Astrocyte (in vitro differentiated cells and primary cell): ENCODE measurements at regions not wholly inside any gene's neighbourhood (a gene's known extent, or its start where the extent isn't known, plus 50 kb on each side); places are given as distances from the start of the nearest gene placed in this dataset.

Source experiments
- DNase-seq: peaks from one replicate; pipeline ENCODE4 v3.0.0-alpha.2; 2010; ENCODE audit warnings: low read depth
- FAIRE-seq: peaks from 2 replicates; lab custom pipeline; 2011; peaks lifted over from hg19 to GRCh38; lab: Jason Lieb, UNC
- H2AFZ ChIP-seq: 2 replicates; pipeline ENCODE4 v1.6.0; 2012; ENCODE audit warnings: low read depth, low read length, inconsistent platforms
- H3K27ac ChIP-seq: 2 replicates; pipeline ENCODE4 v1.5.1; 2011; ENCODE audit warnings: low read depth, low read length, inconsistent platforms
- H3K27me3 ChIP-seq: 2 replicates; pipeline ENCODE4 v1.6.0; 2011; ENCODE audit warnings: low read length, inconsistent platforms; ENCODE audit not compliant: insufficient read depth
- H3K36me3 ChIP-seq: 2 replicates; pipeline ENCODE4 v1.5.1; 2011; ENCODE audit warnings: low read length, inconsistent platforms; ENCODE audit not compliant: insufficient read depth
- H3K4me1 ChIP-seq: 2 replicates; pipeline ENCODE4 v1.5.1; 2011; ENCODE audit warnings: low read length, inconsistent platforms; ENCODE audit not compliant: insufficient read depth
- H3K4me2 ChIP-seq: 2 replicates; pipeline ENCODE4 v1.6.0; 2012; ENCODE audit warnings: low read length, inconsistent platforms
- H3K4me3 ChIP-seq: 2 replicates; pipeline ENCODE4 v1.5.1; 2011; ENCODE audit warnings: low read depth, mild to moderate bottlenecking, low read length, inconsistent platforms; ENCODE audit not compliant: insufficient read depth
- H3K79me2 ChIP-seq: 2 replicates; pipeline ENCODE4 v1.6.0; 2012; ENCODE audit warnings: mild to moderate bottlenecking, low read length, inconsistent platforms; ENCODE audit not compliant: insufficient read depth
- H3K9ac ChIP-seq: 2 replicates; pipeline ENCODE4 v1.6.0; 2012; ENCODE audit warnings: mild to moderate bottlenecking, low read length, inconsistent platforms
- H3K9me3 ChIP-seq: 2 replicates; pipeline ENCODE4 v1.5.1; 2012; ENCODE audit warnings: low read depth, mild to moderate bottlenecking, low read length, inconsistent platforms; ENCODE audit not compliant: insufficient read depth
- H4K20me1 ChIP-seq: 2 replicates; pipeline ENCODE4 v1.6.0; 2012; ENCODE audit warnings: low read length, inconsistent platforms; ENCODE audit not compliant: insufficient read depth
- H3K27ac Mint-ChIP-seq: one replicate; pipeline ENCODE4 v1.8.0; 2021; ENCODE audit warnings: mild to moderate bottlenecking, mixed read lengths; ENCODE audit not compliant: unreplicated experiment
- H3K27me3 Mint-ChIP-seq: one replicate; pipeline ENCODE4 v1.8.0; 2021; ENCODE audit warnings: low read depth, mixed read lengths; ENCODE audit not compliant: unreplicated experiment
- H3K36me3 Mint-ChIP-seq: one replicate; pipeline ENCODE4 v1.8.0; 2021; ENCODE audit warnings: low read depth, mixed read lengths; ENCODE audit not compliant: unreplicated experiment
- H3K4me1 Mint-ChIP-seq: one replicate; pipeline ENCODE4 v1.8.0; 2021; ENCODE audit warnings: low read depth, mixed read lengths; ENCODE audit not compliant: unreplicated experiment
- H3K4me3 Mint-ChIP-seq: one replicate; pipeline ENCODE4 v1.8.0; 2021; ENCODE audit warnings: mild to moderate bottlenecking, moderate library complexity, mixed read lengths; ENCODE audit not compliant: unreplicated experiment
- H3K9me3 Mint-ChIP-seq: one replicate; pipeline ENCODE4 v1.8.0; 2021; ENCODE audit warnings: mild to moderate bottlenecking, mixed read lengths; ENCODE audit not compliant: unreplicated experiment
- CTCF ChIP-seq: IDR thresholded peaks from 2 replicates; pipeline ENCODE4 v1.5.1; 2011; ENCODE audit warnings: low read depth, mild to moderate bottlenecking, inconsistent platforms, low read length, moderate library complexity; ENCODE audit not compliant: insufficient read depth
- EZH2 ChIP-seq: IDR thresholded peaks from 2 replicates; pipeline ENCODE4 v1.6.1; 2012; ENCODE audit warnings: mild to moderate bottlenecking, low read length, inconsistent platforms; ENCODE audit not compliant: insufficient read depth

GRCh38 chr2:8452296-8452695 lies 229.6 kb upstream of the ID2 start:
- Mint-ChIP-seq H3K27me3 (peaks cover 12% of the 10 kb centered on the region), H3K27ac (no peak overlapping the region), H3K9me3 (no peaks in the 10 kb centered on the region), H3K36me3 (peaks cover 2% of the 10 kb centered on the region), H3K4me1 (no peaks in the 10 kb centered on the region), H3K4me3 (no peak overlapping the region)
- Histone ChIP-seq H3K36me3 (no peaks in the 10 kb centered on the region), H3K27me3 (no peaks in the 10 kb centered on the region), H3K4me1 (peaks cover 4% of the 10 kb centered on the region), H3K4me2 (no peak overlapping the region), H4K20me1 (no peaks in the 10 kb centered on the region), H3K9me3 (no peaks in the 10 kb centered on the region), H2AFZ (no peak overlapping the region), H3K27ac (no peak overlapping the region), H3K9ac (no peak overlapping the region), H3K79me2 (no peaks in the 10 kb centered on the region), H3K4me3 (no peak overlapping the region)
- FAIRE-seq (no peak), DNase-seq (no peak)
- no peak for TF ChIP-seq EZH2
- no peak for TF ChIP-seq CTCF

GRCh38 chr2:8452979-8453903 lies 228.6 kb upstream of the ID2 start:
- no peak for TF ChIP-seq EZH2
- TF ChIP-seq CTCF = no peak
- no peak overlapping the region for H3K4me3 Mint-ChIP-seq
- FAIRE-seq = no peak

GRCh38 chr2:8453904-8454302 lies 228.0 kb upstream of the ID2 start:
- Histone ChIP-seq H3K27ac (no peak overlapping the region), H3K4me2 (peak overlapping the region; percentile 56), H3K79me2 (no peaks in the 10 kb centered on the region), H3K36me3 (no peaks in the 10 kb centered on the region), H3K4me3 (no peak overlapping the region), H3K4me1 (peaks cover 4% of the 10 kb centered on the region), H3K9me3 (no peaks in the 10 kb centered on the region), H3K27me3 (peaks cover 8% of the 10 kb centered on the region), H4K20me1 (no peaks in the 10 kb centered on the region), H3K9ac (no peak overlapping the region), H2AFZ (no peak overlapping the region)
- Mint-ChIP-seq H3K4me3 (no peak overlapping the region), H3K9me3 (no peaks in the 10 kb centered on the region), H3K4me1 (no peaks in the 10 kb centered on the region), H3K27ac (no peak overlapping the region), H3K27me3 (peaks cover 20% of the 10 kb centered on the region), H3K36me3 (peaks cover 2% of the 10 kb centered on the region)
- TF ChIP-seq CTCF (no peak), EZH2 (no peak)
- peak; percentile 73 for DNase-seq
- no peak for FAIRE-seq

More at GRCh38 chr2:8452979-8453903, 228.6 kb upstream of the ID2 start:
- Histone ChIP-seq H3K36me3 (no peaks in the 10 kb centered on the region), H3K9ac (no peak overlapping the region), H3K4me1 (peaks cover 4% of the 10 kb centered on the region), H2AFZ (no peak overlapping the region), H4K20me1 (no peaks in the 10 kb centered on the region), H3K4me3 (no peak overlapping the region), H3K79me2 (no peaks in the 10 kb centered on the region), H3K27me3 (peaks cover 4% of the 10 kb centered on the region), H3K4me2 (peak overlapping the region; percentile 56), H3K9me3 (no peaks in the 10 kb centered on the region), H3K27ac (no peak overlapping the region)
- peaks cover 14% of the 10 kb centered on the region for H3K27me3 Mint-ChIP-seq
- no peaks in the 10 kb centered on the region for H3K4me1 Mint-ChIP-seq
- H3K27ac Mint-ChIP-seq = no peak overlapping the region
- no peaks in the 10 kb centered on the region for H3K9me3 Mint-ChIP-seq
- peaks cover 2% of the 10 kb centered on the region for H3K36me3 Mint-ChIP-seq
- DNase-seq = peak; percentile 50
